EL (cell line): ENCODE measurements at regions not wholly inside any gene's neighbourhood (a gene's known extent, or its start where the extent isn't known, plus 50 kb on each side); places are given as distances from the start of the nearest gene placed in this dataset.
"Not testable (repeated sequence)": the region's sequence is repeated elsewhere in the genome, so short reads cannot be mapped to it uniquely, and the experiment has no call there.

Source experiments
- DNase-seq: peaks from one replicate; pipeline ENCODE4 v3.0.0-alpha.2; 2016

- no peak for DNase-seq
Observed at GRCh38 chr14:97773598-97773997, 976.4 kb downstream of the VRK1 start.

DNA sequence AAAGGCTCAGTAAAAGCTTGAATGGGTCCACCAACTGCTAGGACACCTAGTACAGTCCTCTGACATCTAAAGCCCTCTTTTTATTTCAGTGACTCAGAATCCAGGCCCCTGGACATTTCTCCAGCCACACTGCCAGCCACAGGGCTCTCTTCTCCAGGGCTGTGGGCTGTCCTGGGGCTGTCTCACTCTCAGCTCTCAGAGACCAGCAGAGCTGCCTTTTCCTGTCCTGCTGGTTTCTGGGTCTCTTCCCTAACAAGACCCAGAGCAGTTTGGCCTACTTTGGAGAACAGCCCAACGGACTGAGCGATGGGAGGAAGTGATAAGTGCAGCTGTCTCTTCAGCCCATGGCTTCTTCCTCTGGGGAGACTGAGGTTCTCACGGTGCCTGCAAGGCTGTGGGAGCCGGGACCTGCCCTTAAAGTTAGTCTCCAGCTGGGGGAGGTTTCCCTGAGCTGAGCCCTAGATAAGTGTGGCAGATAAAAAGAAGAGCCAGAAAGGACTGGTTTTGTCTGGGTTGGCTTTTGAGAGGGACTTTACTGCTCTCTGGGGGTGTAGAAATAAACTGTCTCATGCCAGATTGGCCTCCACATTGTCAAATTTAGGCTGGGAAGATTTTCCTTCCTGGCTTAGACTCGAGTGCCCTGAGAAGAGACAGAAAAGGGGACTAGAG lies 979.8 kb downstream of the VRK1 start:
- DNase-seq = no peak

DNA sequence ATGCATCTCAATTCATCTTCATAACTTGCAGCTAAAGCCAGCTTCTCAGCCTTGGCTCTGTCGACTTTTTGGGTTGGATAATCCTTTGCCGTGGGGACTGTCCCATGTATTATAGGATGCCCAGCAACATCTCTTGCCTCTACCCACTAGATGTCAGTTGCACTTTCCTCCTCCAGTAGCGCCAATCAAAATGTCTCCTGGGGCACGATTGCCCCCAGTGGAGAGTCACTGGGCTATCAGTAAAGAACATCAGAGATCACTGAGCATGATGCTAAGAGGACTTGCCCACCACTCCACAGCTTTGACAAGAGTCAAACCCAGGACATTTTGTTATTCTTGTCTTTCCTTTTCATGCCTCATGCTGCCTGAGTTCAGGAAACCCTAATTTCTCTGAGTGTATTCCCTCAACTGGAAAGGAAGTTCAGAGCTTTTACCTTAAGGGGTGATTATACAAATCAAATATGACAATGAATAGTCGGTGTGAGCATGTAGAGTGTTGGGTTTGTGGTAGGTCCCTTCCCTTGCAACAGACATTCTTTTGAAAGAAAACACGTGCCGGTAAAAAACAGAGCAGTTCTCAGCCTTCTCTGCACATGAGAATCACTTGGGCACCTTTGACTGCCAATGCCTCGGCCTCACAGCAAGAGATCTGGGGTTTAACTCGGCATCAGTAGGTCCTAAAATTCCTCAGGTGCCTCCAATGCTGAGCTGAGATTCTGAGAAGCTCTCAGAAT lies 980.6 kb downstream of the VRK1 start:
- DNase-seq = no peak

DNA sequence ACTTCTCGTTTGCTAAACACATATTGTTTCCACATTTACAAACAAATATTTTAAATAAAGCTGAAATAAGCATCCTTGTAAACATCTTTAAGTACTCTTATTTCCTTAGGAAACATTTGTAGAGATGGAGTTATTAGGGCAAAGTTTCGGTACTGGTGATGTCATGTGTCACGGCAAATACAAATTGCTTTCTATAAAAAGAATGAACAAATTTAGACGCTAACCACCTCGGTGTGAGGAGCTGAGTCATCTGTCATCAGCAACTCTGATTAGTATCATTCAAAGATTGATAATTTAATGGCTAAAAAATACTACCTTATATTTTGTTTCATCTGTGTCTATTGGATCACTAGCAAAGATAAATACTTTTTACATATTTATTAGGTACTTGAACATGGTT lies 982.0 kb downstream of the VRK1 start:
- DNase-seq = no peak

- DNase-seq = no peak
Observed at GRCh38 chr14:97780804-97781203, 983.6 kb downstream of the VRK1 start.

DNA sequence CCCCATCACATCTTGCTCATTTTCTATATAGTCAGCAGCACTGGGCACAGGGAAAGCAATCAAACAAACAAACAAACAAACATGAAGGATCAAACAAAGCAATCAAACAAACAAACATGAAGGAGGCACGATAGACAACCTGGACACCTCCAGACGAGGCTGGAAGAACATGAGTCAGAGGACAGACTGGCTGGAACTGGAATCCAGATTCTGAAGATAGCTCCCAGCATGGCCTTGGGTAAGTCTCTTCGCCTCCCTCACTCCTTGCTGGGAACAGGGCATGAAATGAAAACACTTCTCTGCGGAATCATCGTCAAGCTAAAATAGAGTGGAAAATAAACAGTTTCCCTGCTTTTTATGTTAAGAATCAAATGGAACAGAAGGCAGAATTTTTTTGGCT lies 984.8 kb downstream of the VRK1 start:
- no peak for DNase-seq

DNA sequence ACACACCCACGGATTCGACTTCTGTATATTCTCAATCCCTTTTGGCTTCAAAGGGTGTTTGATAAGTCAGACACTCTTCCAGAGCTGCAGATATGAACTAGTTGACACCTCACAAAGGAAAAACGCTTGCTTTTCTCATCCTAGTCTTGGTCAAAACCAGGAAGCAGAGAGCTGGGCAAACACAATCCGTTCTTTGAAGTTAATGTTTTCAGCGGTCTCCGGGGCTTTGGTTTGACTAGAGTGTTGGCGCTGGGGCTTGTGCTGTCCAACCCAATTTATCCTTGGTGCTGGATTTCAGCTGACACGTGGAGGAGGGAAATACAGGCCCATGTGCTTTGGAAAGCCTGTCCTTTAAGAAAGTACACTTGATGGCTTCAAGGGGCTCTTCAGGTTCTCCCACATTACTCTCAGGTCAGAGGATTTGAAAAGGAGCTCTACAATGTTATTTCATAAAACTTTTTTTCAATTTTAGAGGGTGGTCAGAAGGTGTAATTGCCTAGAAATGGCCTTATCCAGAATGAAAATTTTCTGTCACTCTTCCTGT lies 985.8 kb downstream of the VRK1 start:
- no peak for DNase-seq

GRCh38 chr14:97785495-97785894 lies 988.3 kb downstream of the VRK1 start:
- DNase-seq = no peak

GRCh38 chr14:97788364-97788763 lies 991.2 kb downstream of the VRK1 start:
- no peak for DNase-seq

DNA sequence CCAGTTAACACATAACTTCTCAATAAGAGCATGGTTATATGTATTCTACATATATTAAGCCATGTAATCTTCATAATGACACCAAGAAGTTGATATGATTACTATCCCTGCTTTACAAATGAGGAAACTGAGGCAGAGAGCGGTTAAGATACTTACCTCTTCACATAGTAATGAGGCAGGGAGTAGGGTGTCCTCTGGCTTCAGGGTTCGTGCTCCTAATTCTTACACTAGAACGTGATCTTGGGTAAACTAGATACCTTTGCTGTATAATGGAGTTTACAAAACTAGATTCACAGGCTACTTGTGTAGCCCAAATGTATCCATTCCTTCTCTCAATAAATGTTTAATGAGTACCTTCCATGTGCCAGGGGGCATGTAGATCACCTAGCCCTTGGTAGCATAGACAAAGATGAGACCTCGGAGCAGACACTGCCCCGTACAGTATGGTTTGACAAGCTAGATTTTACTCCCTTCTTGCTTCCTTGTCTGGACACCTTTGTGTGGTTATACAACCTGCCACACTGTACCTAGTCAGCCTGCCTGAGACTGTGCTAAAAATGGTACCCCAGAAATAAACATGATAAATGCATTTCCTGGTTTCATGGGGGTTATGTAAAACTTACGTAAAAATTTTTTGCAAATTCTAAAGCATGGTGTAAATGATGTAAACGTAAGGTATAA lies 991.8 kb downstream of the VRK1 start:
- DNase-seq = no peak

- no peak for DNase-seq
Observed at GRCh38 chr14:97791072-97791471, 993.9 kb downstream of the VRK1 start.

GRCh38 chr14:97791906-97792305 lies 994.7 kb downstream of the VRK1 start:
- DNase-seq = no peak

GRCh38 chr14:97796511-97796910 lies 999.3 kb downstream of the VRK1 start:
- DNase-seq = no peak

DNA sequence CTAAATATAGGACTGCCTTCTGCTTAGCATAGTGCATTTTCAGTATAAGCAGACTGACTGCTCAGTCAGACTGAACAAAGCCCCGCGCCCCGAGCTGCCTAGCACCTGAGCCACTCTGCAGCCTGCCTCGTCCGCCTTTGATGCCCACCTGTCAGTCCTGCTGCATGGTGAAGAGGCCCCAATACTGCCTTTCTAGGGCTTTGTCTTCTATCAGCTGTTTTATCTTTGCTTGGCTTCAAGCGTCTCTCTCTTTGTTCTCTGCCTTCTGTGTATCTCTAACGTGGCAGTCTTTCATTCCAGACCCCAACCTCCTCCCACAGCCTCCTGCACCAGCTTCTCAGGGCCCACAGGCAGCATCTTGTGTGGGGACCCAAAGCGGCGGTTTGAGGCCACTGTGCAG lies 1001.0 kb downstream of the VRK1 start:
- no peak for DNase-seq

DNA sequence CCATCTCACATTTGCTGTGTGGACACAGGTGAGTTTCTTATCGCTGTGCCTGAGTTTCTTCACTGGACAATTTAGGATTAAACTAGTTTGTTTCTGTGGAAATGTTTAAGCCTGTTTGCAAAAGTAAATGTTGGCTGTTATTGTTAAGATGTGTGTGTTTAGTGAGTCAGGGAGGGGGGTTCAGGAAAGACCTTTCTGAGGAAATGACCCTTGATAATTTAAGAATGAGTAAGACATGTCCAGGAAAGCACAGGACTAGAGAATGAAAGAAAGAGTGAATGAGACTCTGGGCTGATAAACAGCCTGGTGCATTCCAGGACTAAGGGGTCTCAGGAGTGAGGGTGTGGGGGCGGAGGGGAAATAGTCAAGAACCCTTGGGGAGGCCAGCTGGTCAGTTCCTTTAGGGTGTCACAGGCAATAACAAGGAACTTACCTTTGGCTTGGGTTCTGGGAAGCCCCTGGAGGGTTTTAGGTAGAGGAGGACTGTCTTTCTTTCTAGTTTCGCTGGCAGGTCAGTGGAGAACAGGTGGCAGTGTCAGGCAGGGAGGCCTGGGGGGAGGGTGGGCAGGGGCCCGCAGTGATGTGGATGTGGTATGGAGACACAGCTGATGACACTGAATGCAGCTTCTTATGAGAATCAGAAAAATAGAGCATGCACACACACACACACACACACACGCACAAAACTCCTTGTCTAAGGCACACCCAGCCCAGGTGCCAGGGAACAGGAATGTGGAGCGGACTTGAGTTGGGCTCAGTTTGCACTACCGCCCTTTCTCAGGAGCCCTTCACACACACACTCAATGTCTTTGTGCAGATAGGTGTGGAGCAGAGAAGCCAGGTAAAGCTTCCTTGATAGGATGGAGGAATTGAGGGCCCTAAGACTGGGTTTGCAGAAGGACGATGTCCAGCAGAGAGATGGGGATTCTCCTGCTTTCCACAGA lies 1005.5 kb downstream of the VRK1 start:
- no peak for DNase-seq

GRCh38 chr14:97804056-97804455 lies 1006.9 kb downstream of the VRK1 start:
- DNase-seq = no peak

DNA sequence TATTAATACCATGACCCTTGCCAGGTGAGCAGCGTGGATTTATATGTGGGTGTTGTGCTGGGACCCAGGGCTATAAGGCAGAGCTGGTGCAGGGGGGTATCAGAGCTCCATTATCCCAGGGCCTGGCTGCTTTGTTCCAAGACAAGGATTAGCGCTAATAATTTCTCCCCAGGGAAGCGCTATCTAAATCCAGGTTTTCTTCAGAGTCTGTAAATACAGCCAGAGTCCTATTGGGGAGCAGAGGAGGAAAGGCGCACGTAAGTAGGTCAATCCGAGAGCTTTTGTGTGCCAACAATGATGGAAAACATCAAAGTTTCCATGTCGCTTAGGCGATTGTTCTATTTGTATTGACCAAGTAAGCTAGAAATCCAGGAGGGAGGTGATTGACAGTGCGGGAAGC lies 1009.7 kb downstream of the VRK1 start:
- no peak for DNase-seq

- DNase-seq = not testable (repeated sequence)
Observed at GRCh38 chr14:97808541-97808940, 1011.4 kb downstream of the VRK1 start.

GRCh38 chr14:97813556-97813955 lies 1016.4 kb downstream of the VRK1 start:
- no peak for DNase-seq

DNA sequence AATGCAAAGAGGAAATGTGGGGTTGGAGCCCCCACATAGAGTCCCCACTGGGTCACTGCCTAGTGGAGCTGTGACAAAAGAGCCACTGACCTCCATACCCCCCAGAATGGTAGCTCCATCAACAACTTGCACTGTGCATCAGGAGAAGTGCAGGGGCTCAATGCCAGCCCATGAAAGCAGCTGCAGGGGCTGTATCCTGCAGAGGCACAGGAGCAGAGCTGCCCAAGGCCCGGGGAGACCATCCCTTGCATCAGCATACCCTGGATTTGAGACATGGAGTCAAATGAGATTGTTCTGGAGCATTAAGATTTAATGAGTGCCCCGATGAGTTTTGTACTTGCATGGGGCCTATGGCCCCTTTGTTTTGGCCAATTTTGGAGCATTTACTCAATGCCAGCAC lies 1023.6 kb downstream of the VRK1 start:
- no peak for DNase-seq

- no peak for DNase-seq
Observed at GRCh38 chr14:97824218-97824617, 1027.0 kb downstream of the VRK1 start.

DNA sequence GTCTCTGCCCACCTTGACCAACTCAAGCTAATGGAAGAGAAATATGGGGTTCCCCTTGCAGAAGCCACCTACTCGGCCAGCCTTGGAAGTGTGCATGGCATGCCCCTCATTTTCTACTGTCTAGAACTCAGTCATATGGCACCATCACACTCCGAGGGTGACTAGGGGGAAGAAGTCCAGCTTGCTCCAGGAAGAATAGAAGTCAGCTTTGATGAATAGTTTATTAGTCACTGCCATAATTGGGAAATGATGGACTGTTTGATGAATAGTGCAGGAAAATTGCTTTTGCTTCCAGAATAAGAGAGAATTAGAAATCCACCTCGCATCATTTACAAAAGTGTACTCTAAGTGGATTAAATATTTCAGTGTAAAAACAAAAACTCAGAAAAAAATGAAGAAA lies 1030.6 kb downstream of the VRK1 start:
- DNase-seq = no peak

DNA sequence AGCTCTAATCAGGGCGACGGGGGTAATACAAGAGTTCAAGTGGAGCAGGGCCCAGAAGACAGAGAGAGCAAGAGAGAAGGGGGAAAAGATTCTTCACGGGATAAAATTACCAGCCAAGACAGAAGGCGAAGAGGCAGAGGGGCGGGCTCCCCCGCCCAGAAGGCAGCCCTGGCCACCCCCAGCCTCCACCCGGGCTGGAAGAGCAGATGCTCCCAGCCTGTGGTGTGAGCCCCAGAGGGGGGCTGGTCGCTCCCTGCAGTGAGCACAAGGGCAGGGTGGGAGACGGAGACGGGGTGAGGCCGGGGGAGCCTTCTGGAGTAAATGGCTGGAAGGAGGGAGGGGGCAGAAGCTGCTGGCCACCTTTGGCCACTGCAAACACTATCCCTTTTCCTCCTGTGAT lies 1035.6 kb downstream of the VRK1 start:
- DNase-seq = no peak
